Ishikawa (cell line): ENCODE measurements at regions not wholly inside any gene's neighbourhood (a gene's known extent, or its start where the extent isn't known, plus 50 kb on each side); places are given as distances from the start of the nearest gene placed in this dataset.

Experiments
- CEBPB ChIP-seq: IDR thresholded peaks from 2 replicates; pipeline ENCODE4 v1.6.1; 2012
- CREB1 ChIP-seq: IDR thresholded peaks from 2 replicates; pipeline ENCODE4 v1.6.1; 2012; ENCODE audit warnings: low read depth
- EGR1 ChIP-seq: IDR thresholded peaks from 2 replicates; pipeline ENCODE4 v1.6.1; 2012
- EP300 ChIP-seq: IDR thresholded peaks from 2 replicates; pipeline ENCODE4 v1.6.1; 2012; ENCODE audit warnings: borderline replicate concordance
- FOXM1 ChIP-seq: IDR thresholded peaks from 2 replicates; pipeline ENCODE4 v1.6.1; 2012; ENCODE audit warnings: low read depth, borderline replicate concordance
- NFIC ChIP-seq: IDR thresholded peaks from 2 replicates; pipeline ENCODE4 v1.6.1; 2012
- RAD21 ChIP-seq: IDR thresholded peaks from 2 replicates; pipeline ENCODE4 v1.6.1; 2012; ENCODE audit warnings: low read depth
- REST ChIP-seq: IDR thresholded peaks from 2 replicates; pipeline ENCODE4 v1.6.1; 2012; ENCODE audit warnings: low read depth, mild to moderate bottlenecking
- TAF1 ChIP-seq: IDR thresholded peaks from 2 replicates; pipeline ENCODE4 v1.6.1; 2012; ENCODE audit warnings: low read depth, mild to moderate bottlenecking
- TCF12 ChIP-seq: IDR thresholded peaks from 2 replicates; pipeline ENCODE4 v1.6.1; 2012; ENCODE audit warnings: low read depth
- TEAD4 ChIP-seq: IDR thresholded peaks from 2 replicates; pipeline ENCODE4 v1.6.1; 2012
- YY1 ChIP-seq: IDR thresholded peaks from 2 replicates; pipeline ENCODE4 v1.6.1; 2012; ENCODE audit warnings: low read depth
- ZBTB7A ChIP-seq: IDR thresholded peaks from 2 replicates; pipeline ENCODE4 v1.6.1; 2012; ENCODE audit warnings: low read depth
- TF ChIP-seq, protein P1 (sequence below): IDR thresholded peaks from 2 replicates; pipeline ENCODE4 v1.6.1; 2012
- TF ChIP-seq, protein P2 (sequence below): IDR thresholded peaks from 2 replicates; pipeline ENCODE4 v1.6.1; 2012

DNA sequence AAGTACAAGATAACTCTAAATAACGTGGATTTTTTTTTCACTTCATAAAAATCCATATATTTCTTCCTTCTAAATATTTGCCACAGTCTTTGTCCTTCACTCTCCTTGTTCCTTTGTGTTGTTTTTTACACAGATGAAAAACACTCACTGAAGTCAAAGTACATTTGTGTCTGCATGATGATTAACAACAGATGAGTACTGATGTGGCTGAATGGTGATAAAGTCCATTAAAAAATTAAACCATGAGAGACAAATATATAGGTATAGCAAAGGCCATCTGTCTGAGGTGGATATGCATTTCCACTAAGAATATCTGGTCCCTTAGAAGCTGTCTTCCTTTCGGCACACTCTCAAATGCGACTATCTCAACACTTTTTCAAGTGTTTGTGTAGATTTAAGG, 317.5 kb upstream of the MCTP2 start:
- no peak for TF ChIP-seq TEAD4
- no peak for TF ChIP-seq EGR1
- TF ChIP-seq NFIC, result no peak
- TF ChIP-seq EP300, result no peak
- no peak for TF ChIP-seq CEBPB
- no peak for TF ChIP-seq ZBTB7A
- TF ChIP-seq, protein P1, sequence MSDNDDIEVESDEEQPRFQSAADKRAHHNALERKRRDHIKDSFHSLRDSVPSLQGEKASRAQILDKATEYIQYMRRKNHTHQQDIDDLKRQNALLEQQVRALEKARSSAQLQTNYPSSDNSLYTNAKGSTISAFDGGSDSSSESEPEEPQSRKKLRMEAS, result no peak
- no peak for TF ChIP-seq TAF1
- no peak for TF ChIP-seq FOXM1
- no peak for TF ChIP-seq REST
- no peak for TF ChIP-seq YY1
- TF ChIP-seq, protein P2, sequence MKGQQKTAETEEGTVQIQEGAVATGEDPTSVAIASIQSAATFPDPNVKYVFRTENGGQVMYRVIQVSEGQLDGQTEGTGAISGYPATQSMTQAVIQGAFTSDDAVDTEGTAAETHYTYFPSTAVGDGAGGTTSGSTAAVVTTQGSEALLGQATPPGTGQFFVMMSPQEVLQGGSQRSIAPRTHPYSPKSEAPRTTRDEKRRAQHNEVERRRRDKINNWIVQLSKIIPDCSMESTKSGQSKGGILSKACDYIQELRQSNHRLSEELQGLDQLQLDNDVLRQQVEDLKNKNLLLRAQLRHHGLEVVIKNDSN, result no peak
- no peak for TF ChIP-seq TCF12
- no peak for TF ChIP-seq CREB1
- no peak for TF ChIP-seq RAD21

GRCh38 chr15:93913310-93913709, 318.1 kb upstream of the MCTP2 start:
- no peak for TF ChIP-seq YY1
- no peak for TF ChIP-seq NFIC
- no peak for TF ChIP-seq TCF12
- TF ChIP-seq FOXM1, result no peak
- TF ChIP-seq CREB1, result no peak
- no peak for TF ChIP-seq TEAD4
- TF ChIP-seq TAF1, result no peak
- TF ChIP-seq, protein P1, result no peak
- TF ChIP-seq ZBTB7A, result no peak
- TF ChIP-seq, protein P2, result no peak
- TF ChIP-seq EP300, result no peak
- no peak for TF ChIP-seq EGR1
- no peak for TF ChIP-seq REST
- no peak for TF ChIP-seq RAD21
- TF ChIP-seq CEBPB, result no peak

DNA sequence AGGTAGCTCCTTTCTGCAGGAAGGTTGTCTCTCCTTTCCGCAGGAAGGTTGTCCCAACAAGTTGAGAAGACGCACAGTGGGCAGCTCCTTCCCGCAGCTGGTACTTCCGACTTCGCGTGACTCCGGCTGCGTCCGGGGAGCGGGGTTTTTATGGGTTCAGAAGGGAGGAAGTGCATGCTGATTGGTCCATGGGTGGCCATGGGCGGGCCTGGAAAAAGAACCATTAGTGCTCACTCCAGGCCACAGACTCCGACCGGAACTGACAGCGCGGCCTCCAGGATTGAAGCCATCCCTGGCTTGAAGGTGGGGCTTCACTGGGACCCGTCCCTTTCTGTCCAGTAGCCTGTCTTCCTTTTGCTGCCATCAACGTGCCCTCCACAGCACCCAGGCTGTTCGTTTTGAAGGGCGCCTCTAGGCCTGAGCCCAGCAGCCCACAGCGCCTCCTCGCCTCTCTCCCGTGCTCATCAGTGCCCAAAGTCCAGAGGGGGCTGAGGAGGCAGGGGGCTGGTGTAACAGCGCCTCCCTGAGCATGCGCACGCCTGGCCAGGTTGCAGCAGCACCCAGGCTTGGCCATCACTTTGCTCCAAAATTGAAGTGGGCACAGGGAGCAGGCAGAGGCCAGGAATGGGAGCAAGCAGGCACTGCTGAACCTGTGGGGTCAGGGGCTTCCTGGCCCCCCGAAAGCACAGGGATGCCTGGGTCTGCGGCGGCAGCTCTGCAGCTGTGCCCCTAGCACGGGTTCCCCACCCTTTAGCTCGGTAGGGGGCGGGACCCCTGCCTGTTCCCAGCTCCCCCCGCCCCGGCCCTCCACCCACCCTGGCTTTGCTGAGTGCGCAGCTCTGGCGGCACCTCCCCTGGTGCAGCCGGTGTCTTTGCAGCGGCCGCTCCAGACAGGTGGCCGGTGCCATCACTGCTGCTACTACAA, 330.6 kb upstream of the MCTP2 start:
- TF ChIP-seq TAF1 (no peak), YY1 (no peak), ZBTB7A (no peak), TEAD4 (no peak), CREB1 (no peak), EGR1 (no peak), TCF12 (no peak), CEBPB (no peak), FOXM1 (no peak), REST (no peak)
- TF ChIP-seq, protein P1, result no peak

- no peak for TF ChIP-seq TEAD4
- no peak for TF ChIP-seq EGR1
- TF ChIP-seq, protein P1, result no peak
- TF ChIP-seq CREB1, result no peak
- TF ChIP-seq ZBTB7A, result no peak
- no peak for TF ChIP-seq YY1
- TF ChIP-seq TAF1, result no peak
- TF ChIP-seq NFIC, result no peak
- no peak for TF ChIP-seq REST
- no peak for TF ChIP-seq EP300
- no peak for TF ChIP-seq CEBPB
- TF ChIP-seq FOXM1, result no peak
- TF ChIP-seq TCF12, result no peak
- TF ChIP-seq, protein P2, result no peak
- TF ChIP-seq RAD21, result no peak
Observed at GRCh38 chr15:93899817-93900216, 331.5 kb upstream of the MCTP2 start.
